GM21360 (cell line): ENCODE measurements at regions not wholly inside any gene's neighbourhood (a gene's known extent, or its start where the extent isn't known, plus 50 kb on each side); places are given as distances from the start of the nearest gene placed in this dataset.

ENCODE experiments used
- ATAC-seq: cut with Tn5 transposase; IDR thresholded peaks from one replicate; pipeline ENCODE4 v1.9.1; 2021; ENCODE audit warnings: mild to moderate bottlenecking, moderate library complexity; ENCODE audit not compliant: unreplicated experiment

- ATAC-seq: no peak
Measured at GRCh38 chr20:16124491-16124890, 448.8 kb downstream of the KIF16B start.

DNA sequence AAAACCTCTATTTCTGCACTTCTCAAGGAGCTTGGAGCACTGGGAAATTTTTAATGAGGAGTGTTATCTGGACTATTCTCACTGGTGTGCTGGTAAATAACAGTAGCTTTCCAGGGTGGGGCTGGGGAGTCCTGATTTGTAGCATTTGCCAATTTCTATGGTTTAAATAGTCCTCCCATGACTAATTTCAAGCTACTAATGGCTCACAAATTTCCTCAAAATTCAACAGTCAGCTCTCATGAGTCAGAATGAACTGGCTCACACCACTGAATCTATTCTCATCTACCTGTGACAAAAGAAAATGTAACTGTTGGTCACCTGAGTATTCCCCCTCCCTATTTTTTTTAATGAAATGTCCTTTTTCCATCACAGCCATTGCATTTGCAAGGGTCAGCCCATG, 449.6 kb downstream of the KIF16B start:
- ATAC-seq: no peak

GRCh38 chr20:16119909-16120308, 453.3 kb downstream of the KIF16B start:
- ATAC-seq: no peak

GRCh38 chr20:16115911-16116552, 457.2 kb downstream of the KIF16B start:
- ATAC-seq: no peak

DNA sequence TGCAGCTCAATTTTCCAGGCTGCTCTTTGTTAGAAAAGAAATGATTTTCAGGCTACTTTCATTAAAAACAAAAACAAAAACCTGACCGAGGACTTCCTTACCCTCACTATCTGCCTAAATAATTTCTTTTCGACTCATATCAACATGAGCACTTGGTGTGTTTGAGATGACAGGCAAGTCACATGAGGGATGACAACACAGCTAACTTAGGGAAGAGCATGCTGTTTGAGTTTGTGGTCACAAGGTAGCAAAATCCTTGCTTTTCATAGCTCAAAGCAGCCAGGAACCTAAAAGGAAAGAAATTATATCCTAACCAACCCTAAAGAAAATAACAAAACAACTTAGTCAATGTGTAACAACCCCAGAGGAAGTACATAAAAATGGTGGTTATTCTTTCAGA, 459.5 kb downstream of the KIF16B start:
- ATAC-seq: no peak

GRCh38 chr20:16111852-16112412, 461.3 kb downstream of the KIF16B start:
- ATAC-seq: no peak

DNA sequence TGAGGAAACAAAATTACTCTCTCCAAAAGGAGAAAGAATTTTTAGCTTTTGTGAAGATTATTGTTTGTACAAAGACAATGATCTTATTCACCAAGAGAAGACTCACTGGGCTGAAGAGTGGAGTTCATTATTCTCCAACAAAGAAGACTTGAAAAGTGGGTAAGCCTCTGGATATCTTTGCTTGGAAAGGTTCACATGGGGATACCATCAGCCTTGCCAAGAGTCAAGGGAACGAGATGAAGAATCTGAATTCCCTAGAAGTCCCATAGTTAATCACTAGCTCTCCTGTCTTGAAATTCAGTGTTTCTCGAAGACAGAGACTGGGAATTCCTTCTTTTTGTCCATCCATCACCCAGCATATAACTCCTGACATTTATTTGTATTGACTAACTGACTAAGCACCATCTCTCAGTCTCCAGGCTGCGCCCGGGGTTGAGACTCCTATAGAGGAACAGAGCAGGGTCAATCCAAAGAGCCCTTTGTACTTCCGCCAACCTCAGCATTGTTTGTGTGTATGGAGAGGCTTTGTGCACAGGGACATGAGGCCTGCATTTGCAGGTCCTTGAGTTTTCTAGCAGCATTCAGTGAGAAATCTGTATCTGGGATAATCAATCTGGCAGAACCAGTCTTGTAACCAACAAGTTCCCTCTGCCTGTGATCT, 461.9 kb downstream of the KIF16B start:
- no peak for ATAC-seq

- ATAC-seq: no peak
Measured at GRCh38 chr20:16107172-16107870, 465.9 kb downstream of the KIF16B start.

DNA sequence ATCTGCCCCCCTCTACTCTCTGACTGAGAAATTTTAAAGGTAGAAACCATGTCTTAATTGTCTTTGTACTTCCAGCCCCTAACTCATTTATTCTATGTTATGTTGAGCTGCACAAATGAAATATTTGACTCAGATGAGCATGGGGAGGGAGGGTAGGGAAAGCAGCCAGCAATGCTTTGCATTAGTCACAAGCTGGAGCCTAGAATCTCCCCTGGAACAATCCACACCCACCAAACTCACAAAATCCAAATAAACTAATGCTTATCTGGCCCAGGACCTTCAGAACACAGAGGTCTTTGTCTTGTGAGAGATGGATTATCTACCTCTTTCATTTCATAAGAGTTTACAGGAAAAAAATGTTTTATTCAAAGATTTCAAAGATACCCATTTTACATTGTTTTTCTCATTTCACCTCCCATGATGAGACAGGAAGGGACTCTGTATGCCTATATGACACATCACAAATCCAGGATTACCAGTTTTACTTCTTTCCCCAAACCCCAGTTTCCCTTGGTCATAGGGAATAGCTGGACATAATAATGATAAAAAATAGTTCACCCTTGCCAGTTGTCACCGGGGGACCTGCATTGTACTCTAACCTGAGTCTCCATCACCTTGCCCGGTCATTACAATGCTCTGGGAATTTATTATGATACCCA, 466.9 kb downstream of the KIF16B start:
- ATAC-seq: no peak

DNA sequence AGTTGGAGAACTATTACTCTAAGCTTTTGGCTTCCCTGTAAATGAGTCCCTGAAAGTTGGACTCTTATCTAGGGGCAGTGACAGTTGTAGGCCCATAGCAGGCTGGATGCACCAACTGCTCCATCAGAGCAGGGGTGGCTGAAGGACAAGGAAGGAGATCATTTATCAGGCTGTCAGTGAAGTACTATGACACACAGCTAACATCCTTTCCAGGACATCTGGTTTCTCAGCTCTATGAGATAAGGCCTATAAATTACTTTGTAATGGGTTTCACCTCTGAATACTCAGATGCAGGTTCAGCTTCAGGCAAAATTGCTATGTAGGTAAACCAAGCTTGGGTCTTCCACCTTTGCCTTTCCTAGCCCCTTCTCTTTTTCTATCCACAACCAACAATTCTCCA, 468.5 kb downstream of the KIF16B start:
- ATAC-seq: no peak
